K562 (cell line): ENCODE measurements at regions not wholly inside any gene's neighbourhood (a gene's known extent, or its start where the extent isn't known, plus 50 kb on each side); places are given as distances from the start of the nearest gene placed in this dataset.

Experiments used
- ATAC-seq: fragments of 200-7000 bp; cut with Tn5 transposase; 3 replicates; pipeline ENCODE4 v1.9.1; 2020; ENCODE audit warnings: moderate library complexity
- BruUV-seq: library from RNA; stranded (reverse); fragments of 400-500 nt; replicated peaks from 2 replicates; lab custom pipeline; 2021; lab: Mats Ljungman, UMichigan
- CTCF ChIA-PET: fragments of 300-600 bp; formaldehyde crosslinking; extraction: SDS; loops from one replicate; lab custom pipeline; 2021; ENCODE audit warnings: low intra/inter-chr PET ratio; lab: Yijun Ruan, JAX
- POLR2A ChIA-PET: fragments of 300-600, 350-650 bp; sonication (Branson Sonifier 250); formaldehyde crosslinking; extraction: SDS; loops from one replicate; lab custom pipeline; 2021; ENCODE audit warnings: antibody characterized with exemption, inconsistent platforms; lab: Yijun Ruan, JAX
- DNase-seq, 4 experiments: peaks; one replicate each; pipeline versions ENCODE4 v3.0.0 to v3.0.0-alpha.2; 2011 to 2018; ENCODE audit warnings: low spot score in 3 of 4, mixed read lengths in 3 of 4; ENCODE audit errors: extremely low read depth in 1 of 4
- FAIRE-seq: peaks from 2 replicates; lab custom pipeline; 2011; peaks lifted over from hg19 to GRCh38; lab: Jason Lieb, UNC
- H2AFZ ChIP-seq: 2 replicates; pipeline ENCODE4 v1.6.0; 2011; ENCODE audit warnings: low read depth, low read length, control low read depth, inconsistent platforms
- H3K27ac ChIP-seq: fragments of 200-600 bp; 3 replicates; pipeline ENCODE4 v1.8.0; 2011; ENCODE audit warnings: low read depth, mild to moderate bottlenecking, control low read depth, inconsistent platforms, low read length, moderate library complexity, mixed read lengths; ENCODE audit errors: extremely low read depth
- H3K27me3 ChIP-seq, 2 experiments: fragments of 300-600 bp in 1 of 2; 2 replicates in 1 of 2; 3 replicates in 1 of 2; pipeline versions ENCODE4 v1.6.0 to v1.8.0; 2011; ENCODE audit warnings: inconsistent platforms in 2 of 2, low read length in 2 of 2, mild to moderate bottlenecking in 1 of 2, mixed read lengths in 1 of 2, moderate library complexity in 1 of 2; ENCODE audit not compliant: control insufficient read depth in 2 of 2, insufficient read depth in 2 of 2
- H3K36me3 ChIP-seq: fragments of 300-600 bp; 3 replicates; pipeline ENCODE4 v1.8.0; 2011; ENCODE audit warnings: mild to moderate bottlenecking, low read length, inconsistent platforms; ENCODE audit not compliant: control insufficient read depth, insufficient read depth
- H3K4me1 ChIP-seq, 2 experiments: fragments of 200-600 bp in 1 of 2; replicated peaks in 1 of 2; 2 replicates in 1 of 2; 3 replicates in 1 of 2; pipeline versions ENCODE4 v1.5.1 to v1.8.0; 2011; ENCODE audit warnings: inconsistent platforms in 2 of 2, low read length in 2 of 2, mild to moderate bottlenecking in 1 of 2, mixed read lengths in 1 of 2, moderate library complexity in 1 of 2; ENCODE audit not compliant: control insufficient read depth in 2 of 2, insufficient read depth in 2 of 2
- H3K4me2 ChIP-seq: 2 replicates; pipeline ENCODE4 v1.6.1; 2011; ENCODE audit warnings: low read length, control low read depth, inconsistent platforms, mixed read lengths; ENCODE audit not compliant: insufficient read depth
- H3K4me3 ChIP-seq: fragments of 200-600 bp; sonication (generic), shearing (Covaris generic); 2 replicates; pipeline ENCODE4 v1.5.1; 2016; ENCODE audit warnings: control low read depth, inconsistent platforms
- H3K79me2 ChIP-seq: fragments of 200-600 bp; 3 replicates; pipeline ENCODE4 v1.8.0; 2011; ENCODE audit warnings: low read length, inconsistent platforms; ENCODE audit not compliant: control insufficient read depth, insufficient read depth
- H3K9ac ChIP-seq, 2 experiments: 2 replicates each; pipeline versions ENCODE4 v1.6.0 to v1.6.1; 2011; ENCODE audit warnings: low read depth in 2 of 2, low read length in 2 of 2, control low read depth in 1 of 2, inconsistent platforms in 1 of 2, mild to moderate bottlenecking in 1 of 2, mixed read lengths in 1 of 2; ENCODE audit not compliant: insufficient read depth in 1 of 2
- H3K9me1 ChIP-seq: one replicate; pipeline ENCODE4 v1.6.0; 2011; ENCODE audit warnings: inconsistent platforms, mild to moderate bottlenecking, low read length, moderate library complexity; ENCODE audit not compliant: control insufficient read depth, insufficient read depth
- H3K9me3 ChIP-seq: replicated peaks from 2 replicates; pipeline ENCODE4 v1.5.1; 2011; ENCODE audit warnings: low read depth, low read length, inconsistent platforms; ENCODE audit not compliant: control insufficient read depth, insufficient read depth
- H4K20me1 ChIP-seq: replicated peaks from 2 replicates; pipeline ENCODE4 v1.6.1; 2011; ENCODE audit warnings: low read length, inconsistent platforms, mixed read lengths; ENCODE audit not compliant: control insufficient read depth, insufficient read depth
- COPS2 ChIP-seq: fragments of 450-650 bp; conservative IDR thresholded peaks from 2 replicates; pipeline ENCODE4 v1.6.1; 2016; ENCODE audit warnings: mild to moderate bottlenecking, moderate library complexity
- EHMT2 ChIP-seq: fragments of 450-650 bp; IDR thresholded peaks from 2 replicates; pipeline ENCODE4 v1.6.1; 2018; ENCODE audit warnings: antibody characterized with exemption
- ELK1 ChIP-seq: sonication (generic); formaldehyde crosslinking; IDR thresholded peaks from 2 replicates; pipeline ENCODE4 v1.8.1; 2022; ENCODE audit warnings: missing genetic modification reagents
- EZH2 ChIP-seq: IDR thresholded peaks from 2 replicates; pipeline ENCODE4 v1.6.1; 2012; ENCODE audit warnings: low read depth, mild to moderate bottlenecking, inconsistent platforms, low read length, borderline replicate concordance
- MECOM ChIP-seq: fragments of 250-450 bp; sonication (Bioruptor Pico); IDR thresholded peaks from 2 replicates; pipeline ENCODE4 v1.8.0; 2022; ENCODE audit warnings: inconsistent platforms
- RBM22 ChIP-seq: fragments of 200-400 bp; formaldehyde crosslinking; IDR thresholded peaks from 2 replicates; pipeline ENCODE4 v1.6.1; 2018; ENCODE audit warnings: low read length, low read depth; ENCODE audit not compliant: poor library complexity, severe bottlenecking
- RBM34 ChIP-seq: fragments of 200-400 bp; formaldehyde crosslinking; IDR thresholded peaks from 2 replicates; pipeline ENCODE4 v1.6.1; 2018; ENCODE audit warnings: low read length, borderline replicate concordance; ENCODE audit not compliant: insufficient read depth
- SAFB ChIP-seq: fragments of 200-400 bp; formaldehyde crosslinking; IDR thresholded peaks from 2 replicates; pipeline ENCODE4 v1.6.1; 2017; ENCODE audit warnings: low read depth, low read length, borderline replicate concordance
- ZNF124 ChIP-seq: sonication (generic); formaldehyde crosslinking; IDR thresholded peaks from 2 replicates; pipeline ENCODE4 v1.8.1; 2022; ENCODE audit warnings: missing genetic modification reagents
- ZNF311 ChIP-seq: fragments of 250-450 bp; sonication (Bioruptor Pico); IDR thresholded peaks from 2 replicates; pipeline ENCODE4 v1.4.0; 2020; ENCODE audit warnings: mild to moderate bottlenecking, moderate library complexity
- ZNF696 ChIP-seq: fragments of 250-450 bp; sonication (Bioruptor Pico); conservative IDR thresholded peaks from 2 replicates; pipeline ENCODE4 v1.4.0; 2020; ENCODE audit warnings: mild to moderate bottlenecking, moderate library complexity
- ZNF778 ChIP-seq: fragments of 450-650 bp; formaldehyde crosslinking; IDR thresholded peaks from 2 replicates; pipeline ENCODE4 v1.4.0; 2020; ENCODE audit warnings: mild to moderate bottlenecking, moderate library complexity
- WGBS: fragments of 100-300 bp; shearing (Covaris generic); methylation state at CpG from one replicate; pipeline ENCODE4 v1.1.6; 2016; ENCODE audit warnings: low coverage, mixed read lengths; ENCODE audit not compliant: insufficient coverage; ENCODE audit errors: missing lambda C conversion rate; 5-methylcytosine and 5-hydroxymethylcytosine counted together
- in situ Hi-C: fragments of 300-500 bp; cut with MboI; formaldehyde crosslinking; loops from 4 replicates; pipeline ENCODE4 v1.15.0; 2018; ENCODE audit warnings: inconsistent platforms, mixed read lengths
- intact Hi-C: fragments of 100-400 bp; cut with micrococcal nuclease; formaldehyde crosslinking; loops from 2 replicates; pipeline ENCODE4 v1.14.2; 2022
- TF ChIP-seq, protein P1 (sequence below), 2 experiments: fragments of 450-650 bp in 1 of 2; sonication (generic) in 1 of 2; formaldehyde crosslinking in 1 of 2; IDR thresholded peaks; 2 replicates each; pipeline versions ENCODE4 v1.7.1 to v1.9.0; 2016 to 2022; ENCODE audit warnings: inconsistent platforms in 1 of 2, mild to moderate bottlenecking in 1 of 2, missing genetic modification reagents in 1 of 2

GRCh38 chr16:85530370-85530739 lies 82.8 kb upstream of the GSE1 start:
- CTCF ChIA-PET: no interaction called here
- Histone ChIP-seq H3K4me2 (no peak overlapping the region), H3K4me3 (no peak overlapping the region)
- TF ChIP-seq SAFB (no peak), ZNF778 (CRISPR knock-in tag) (no peak), ZNF311 (no peak), ZNF696 (no peak), RBM22 (no peak), ZNF124 (CRISPR knock-in tag) (no peak), COPS2 (no peak), RBM34 (no peak), EHMT2 (no peak), EZH2 (no peak), ELK1 (CRISPR knock-in tag) (no peak), MECOM (no peak)
- TF ChIP-seq, protein P1, sequence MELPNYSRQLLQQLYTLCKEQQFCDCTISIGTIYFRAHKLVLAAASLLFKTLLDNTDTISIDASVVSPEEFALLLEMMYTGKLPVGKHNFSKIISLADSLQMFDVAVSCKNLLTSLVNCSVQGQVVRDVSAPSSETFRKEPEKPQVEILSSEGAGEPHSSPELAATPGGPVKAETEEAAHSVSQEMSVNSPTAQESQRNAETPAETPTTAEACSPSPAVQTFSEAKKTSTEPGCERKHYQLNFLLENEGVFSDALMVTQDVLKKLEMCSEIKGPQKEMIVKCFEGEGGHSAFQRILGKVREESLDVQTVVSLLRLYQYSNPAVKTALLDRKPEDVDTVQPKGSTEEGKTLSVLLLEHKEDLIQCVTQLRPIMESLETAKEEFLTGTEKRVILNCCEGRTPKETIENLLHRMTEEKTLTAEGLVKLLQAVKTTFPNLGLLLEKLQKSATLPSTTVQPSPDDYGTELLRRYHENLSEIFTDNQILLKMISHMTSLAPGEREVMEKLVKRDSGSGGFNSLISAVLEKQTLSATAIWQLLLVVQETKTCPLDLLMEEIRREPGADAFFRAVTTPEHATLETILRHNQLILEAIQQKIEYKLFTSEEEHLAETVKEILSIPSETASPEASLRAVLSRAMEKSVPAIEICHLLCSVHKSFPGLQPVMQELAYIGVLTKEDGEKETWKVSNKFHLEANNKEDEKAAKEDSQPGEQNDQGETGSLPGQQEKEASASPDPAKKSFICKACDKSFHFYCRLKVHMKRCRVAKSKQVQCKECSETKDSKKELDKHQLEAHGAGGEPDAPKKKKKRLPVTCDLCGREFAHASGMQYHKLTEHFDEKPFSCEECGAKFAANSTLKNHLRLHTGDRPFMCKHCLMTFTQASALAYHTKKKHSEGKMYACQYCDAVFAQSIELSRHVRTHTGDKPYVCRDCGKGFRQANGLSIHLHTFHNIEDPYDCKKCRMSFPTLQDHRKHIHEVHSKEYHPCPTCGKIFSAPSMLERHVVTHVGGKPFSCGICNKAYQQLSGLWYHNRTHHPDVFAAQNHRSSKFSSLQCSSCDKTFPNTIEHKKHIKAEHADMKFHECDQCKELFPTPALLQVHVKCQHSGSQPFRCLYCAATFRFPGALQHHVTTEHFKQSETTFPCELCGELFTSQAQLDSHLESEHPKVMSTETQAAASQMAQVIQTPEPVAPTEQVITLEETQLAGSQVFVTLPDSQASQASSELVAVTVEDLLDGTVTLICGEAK (IDR thresholded peaks at IDR 0.05): no peak
- TF ChIP-seq, protein P1 (CRISPR knock-in tag; IDR thresholded peaks at IDR 0.05): no peak
- TF ChIP-seq, all 486 proteins: peak for 0
- no TSS peak for BruUV-seq
- Histone ChIP-seq H3K27ac (no peak overlapping the region), H3K4me1 (peaks cover 61 to 84% of the 10 kb centered on the region in 2 experiments), H3K9ac (no peak overlapping the region), H2AFZ (no peak overlapping the region), H4K20me1 (no peaks in the 10 kb centered on the region), H3K36me3 (peaks cover 3% of the 10 kb centered on the region; the same call in 1 of the 3 replicates), H3K79me2 (peaks cover 41% of the 10 kb centered on the region), H3K27me3 (no peaks in the 10 kb centered on the region), H3K9me3 (no peaks in the 10 kb centered on the region), H3K9me1 (no peaks in the 10 kb centered on the region)
- in situ Hi-C loops (no loop called here), intact Hi-C loops (no loop called here)
- FAIRE-seq (no peak), ATAC-seq (no peak), DNase-seq (no peak)
- WGBS: 77% methylated on average over 10 of the region's 10 CpGs
- POLR2A ChIA-PET: interaction anchor here (0.9 to 7.8 kb wide), 10 partner anchors 12 to 224 kb away, joined by 3 to 72 read pairs (median 3); no protein-coding TSS in a partner anchor
